WERI-Rb-1 (cell line): ENCODE measurements at regions not wholly inside any gene's neighbourhood (a gene's known extent, or its start where the extent isn't known, plus 50 kb on each side); places are given as distances from the start of the nearest gene placed in this dataset.
"Not testable (repeated sequence)": the region's sequence is repeated elsewhere in the genome, so short reads cannot be mapped to it uniquely, and the experiment has no call there.

Source experiments
- DNase-seq: peaks from one replicate; pipeline ENCODE4 v3.0.0-alpha.2; 2020
- H3K27ac ChIP-seq: fragments of 250-450 bp; sonication (Bioruptor Pico); 2 replicates; pipeline ENCODE4 v1.5.1; 2020; ENCODE audit warnings: mild to moderate bottlenecking, moderate library complexity
- H3K27me3 ChIP-seq: fragments of 250-450 bp; sonication (Bioruptor Pico); 2 replicates; pipeline ENCODE4 v1.5.1; 2021; ENCODE audit warnings: mild to moderate bottlenecking, low read depth, moderate library complexity; ENCODE audit not compliant: insufficient read depth, severe bottlenecking
- H3K36me3 ChIP-seq: fragments of 250-450 bp; sonication (Bioruptor Pico); 2 replicates; pipeline ENCODE4 v1.5.1; 2020; ENCODE audit warnings: mild to moderate bottlenecking, moderate library complexity
- H3K4me3 ChIP-seq: 2 replicates; pipeline ENCODE4 v1.5.1; 2011; ENCODE audit warnings: low read depth, mild to moderate bottlenecking, control low read depth, low read length
- H3K9me3 ChIP-seq: fragments of 250-450 bp; sonication (Bioruptor Pico); 2 replicates; pipeline ENCODE4 v1.5.1; 2021; ENCODE audit warnings: mild to moderate bottlenecking, moderate library complexity; ENCODE audit not compliant: severe bottlenecking

- peak overlapping the region; percentile 67 for H3K27ac ChIP-seq
- not testable (repeated sequence) for H3K36me3 ChIP-seq, H3K9me3 ChIP-seq, H3K4me3 ChIP-seq, H3K27me3 ChIP-seq, DNase-seq
Measured at GRCh38 chr4:118454857-118455256, 102.1 kb upstream of the PRSS12 start.

GRCh38 chr4:118461435-118461834 lies 108.6 kb upstream of the PRSS12 start:
- not testable (repeated sequence) for H3K9me3 ChIP-seq, DNase-seq, H3K27ac ChIP-seq, H3K27me3 ChIP-seq, H3K4me3 ChIP-seq, H3K36me3 ChIP-seq

DNA sequence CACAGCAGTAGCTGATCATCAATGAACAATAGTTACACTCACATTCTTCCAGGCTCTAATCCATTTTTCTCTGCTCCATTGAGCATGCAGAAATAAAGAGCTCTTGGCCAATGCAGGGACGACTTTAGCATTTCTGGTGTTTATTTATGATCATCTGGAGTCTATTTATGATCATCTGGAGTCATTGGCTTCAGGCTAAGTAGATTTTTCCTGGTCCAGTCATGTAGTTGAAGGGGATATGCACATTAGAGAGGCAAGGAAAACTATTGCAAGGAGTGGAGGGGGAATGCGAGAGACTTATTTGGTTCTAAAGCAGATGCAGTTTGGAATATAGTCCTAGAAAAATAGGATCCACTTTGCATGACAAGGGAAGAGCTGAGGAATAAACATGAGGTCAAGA lies 113.0 kb upstream of the PRSS12 start:
- not testable (repeated sequence) for H3K36me3 ChIP-seq, DNase-seq, H3K9me3 ChIP-seq, H3K4me3 ChIP-seq, H3K27me3 ChIP-seq, H3K27ac ChIP-seq

DNA sequence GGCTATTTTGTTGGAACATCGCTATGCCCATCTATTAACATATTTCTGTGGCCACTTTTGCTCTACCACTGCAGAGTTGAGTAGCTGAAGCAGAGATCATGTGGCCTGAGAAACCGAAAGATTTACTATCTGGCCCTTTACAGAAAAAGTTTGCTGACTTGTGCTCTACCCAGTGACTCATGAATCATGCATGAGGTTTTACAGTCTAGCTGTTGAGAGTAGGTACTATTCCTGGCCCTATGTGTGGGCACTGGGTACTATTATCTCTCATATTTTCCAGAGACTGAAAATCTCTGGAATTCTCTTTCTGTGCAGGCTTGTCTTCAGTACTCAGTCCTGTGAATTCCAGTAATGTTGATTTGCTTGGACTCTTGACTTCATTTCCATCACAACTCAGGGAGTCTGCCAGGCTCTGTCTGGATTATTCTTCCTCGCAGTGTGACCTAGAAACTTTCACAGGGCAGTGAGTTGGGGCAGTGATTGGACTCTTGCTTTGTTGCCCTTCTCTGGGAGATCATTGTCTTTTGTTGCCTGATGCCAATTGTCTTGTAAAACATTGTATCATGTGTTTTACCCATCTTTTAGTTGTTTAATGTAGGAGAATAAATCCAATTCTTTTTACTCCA lies 121.3 kb upstream of the PRSS12 start:
- H3K36me3 ChIP-seq, H3K9me3 ChIP-seq, H3K27ac ChIP-seq, H3K27me3 ChIP-seq, H3K4me3 ChIP-seq, DNase-seq: not testable (repeated sequence)

DNA sequence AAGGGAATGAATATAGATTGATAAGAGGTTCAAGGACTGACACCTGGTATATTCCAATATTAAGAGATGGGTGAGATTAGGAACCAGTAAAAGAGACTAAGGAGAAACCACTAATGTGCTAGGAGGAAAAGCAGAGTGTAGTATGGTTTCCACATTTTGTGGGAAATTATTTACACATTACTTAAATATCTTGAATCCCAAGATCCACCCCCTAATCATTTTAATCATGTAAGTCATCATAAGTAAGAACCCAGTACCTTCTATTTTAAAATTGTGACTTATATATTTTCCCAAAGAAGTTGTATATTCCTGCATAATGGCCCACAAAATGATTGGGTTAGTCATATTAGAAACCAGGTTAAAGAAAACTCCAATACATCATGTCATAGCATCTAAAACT lies 122.0 kb upstream of the PRSS12 start:
- H3K27me3 ChIP-seq: not testable (repeated sequence)

GRCh38 chr4:118475901-118476300 lies 123.1 kb upstream of the PRSS12 start:
- not testable (repeated sequence) for H3K36me3 ChIP-seq, H3K27me3 ChIP-seq, H3K4me3 ChIP-seq, DNase-seq, H3K9me3 ChIP-seq, H3K27ac ChIP-seq

More for the DNA sequence above, 122.0 kb upstream of the PRSS12 start:
- not testable (repeated sequence) for H3K27ac ChIP-seq, H3K4me3 ChIP-seq, DNase-seq, H3K9me3 ChIP-seq, H3K36me3 ChIP-seq

DNA sequence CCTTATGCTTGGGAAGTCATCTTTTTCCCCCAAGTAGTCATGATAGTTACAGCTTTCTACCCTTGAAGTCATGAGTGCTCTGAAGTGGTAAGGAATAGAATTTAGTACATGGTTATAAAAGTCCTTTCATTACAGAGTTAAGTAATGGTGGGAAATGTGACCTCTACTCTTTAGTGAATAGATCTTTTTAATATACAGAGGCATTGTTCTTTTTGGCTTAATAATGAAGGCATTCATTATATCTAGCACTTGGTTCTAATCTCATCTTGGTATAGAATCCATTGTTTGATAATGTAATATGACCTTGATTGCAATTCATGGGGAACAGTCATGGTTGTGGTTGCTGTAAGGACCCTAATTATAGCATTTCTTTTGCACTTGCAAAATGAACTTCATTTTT lies 125.0 kb upstream of the PRSS12 start:
- H3K4me3 ChIP-seq, DNase-seq, H3K9me3 ChIP-seq, H3K27ac ChIP-seq, H3K36me3 ChIP-seq, H3K27me3 ChIP-seq: not testable (repeated sequence)

- H3K36me3 ChIP-seq, H3K4me3 ChIP-seq, H3K27ac ChIP-seq, H3K27me3 ChIP-seq, H3K9me3 ChIP-seq, DNase-seq: not testable (repeated sequence)
Measured at GRCh38 chr4:118485801-118486314, 133.1 kb upstream of the PRSS12 start.

GRCh38 chr4:118492963-118493362 lies 140.2 kb upstream of the PRSS12 start:
- not testable (repeated sequence) for H3K27me3 ChIP-seq, H3K4me3 ChIP-seq, H3K36me3 ChIP-seq, DNase-seq, H3K9me3 ChIP-seq, H3K27ac ChIP-seq

GRCh38 chr4:118494437-118494836 lies 141.6 kb upstream of the PRSS12 start:
- H3K36me3 ChIP-seq, DNase-seq, H3K27ac ChIP-seq, H3K9me3 ChIP-seq, H3K4me3 ChIP-seq, H3K27me3 ChIP-seq: not testable (repeated sequence)

GRCh38 chr4:118502967-118503366 lies 150.2 kb upstream of the PRSS12 start:
- not testable (repeated sequence) for H3K36me3 ChIP-seq, H3K9me3 ChIP-seq, H3K27me3 ChIP-seq, DNase-seq, H3K27ac ChIP-seq, H3K4me3 ChIP-seq

- not testable (repeated sequence) for H3K36me3 ChIP-seq, H3K27ac ChIP-seq, H3K27me3 ChIP-seq, H3K4me3 ChIP-seq, DNase-seq, H3K9me3 ChIP-seq
Measured at GRCh38 chr4:118504927-118505326, 152.1 kb upstream of the PRSS12 start.

DNA sequence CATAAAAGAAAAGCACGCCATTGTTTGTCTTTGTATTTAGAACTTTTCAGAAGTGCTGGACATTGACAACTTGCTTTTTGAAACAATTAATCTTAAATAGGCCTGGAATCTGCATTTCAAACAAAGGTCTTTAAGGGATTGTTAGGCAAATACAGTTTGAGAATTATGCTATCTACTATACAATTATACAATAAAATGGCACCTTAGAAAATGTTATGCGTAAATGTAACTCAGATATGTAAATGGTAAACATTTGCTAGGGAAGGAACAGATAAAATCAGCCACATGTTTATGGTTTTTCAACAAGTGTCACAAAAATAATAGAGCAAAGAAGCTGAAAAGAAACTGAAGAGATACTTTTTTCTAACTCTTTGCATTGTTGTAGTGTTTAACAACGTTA lies 152.7 kb upstream of the PRSS12 start:
- DNase-seq, H3K36me3 ChIP-seq, H3K27me3 ChIP-seq, H3K27ac ChIP-seq, H3K4me3 ChIP-seq, H3K9me3 ChIP-seq: not testable (repeated sequence)

DNA sequence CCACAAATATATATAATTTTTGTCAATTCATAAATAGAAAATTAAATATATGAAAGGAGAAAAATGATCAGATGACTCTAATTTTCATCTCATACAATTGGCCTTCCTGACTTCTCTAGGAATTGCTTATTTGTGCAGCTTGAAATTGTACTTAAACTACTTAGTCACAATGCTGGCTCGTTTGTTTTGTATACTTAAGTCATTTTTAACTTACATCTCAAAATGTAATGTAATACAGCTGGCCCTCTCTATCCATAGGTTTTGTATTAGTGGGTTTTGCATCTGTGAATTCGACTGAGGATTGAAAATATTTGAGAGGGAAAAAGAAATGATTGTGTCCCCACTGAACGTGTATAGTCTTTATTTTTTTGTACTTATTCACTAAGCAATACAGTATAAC lies 160.1 kb upstream of the PRSS12 start:
- H3K9me3 ChIP-seq, H3K4me3 ChIP-seq: not testable (repeated sequence)

DNA sequence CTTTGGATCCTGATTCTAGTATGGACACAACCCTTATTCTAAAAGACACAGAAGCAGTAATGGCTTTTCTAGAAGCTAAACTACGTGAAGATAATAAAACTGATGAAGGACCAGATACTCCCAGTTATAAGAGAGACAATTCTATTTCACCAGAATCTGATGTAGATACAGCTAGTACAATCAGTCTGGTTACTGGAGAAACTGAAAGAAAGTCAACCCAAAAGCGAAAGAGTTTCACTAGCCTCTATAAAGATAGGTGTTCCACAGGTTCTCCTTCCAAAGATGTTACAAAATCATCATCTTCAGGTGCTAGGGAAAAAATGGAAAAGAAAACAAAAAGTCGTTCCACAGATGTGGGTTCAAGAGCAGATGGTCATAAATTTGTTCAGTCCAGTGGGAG lies 161.5 kb upstream of the PRSS12 start:
- H3K27me3 ChIP-seq, H3K9me3 ChIP-seq, H3K36me3 ChIP-seq, H3K4me3 ChIP-seq, H3K27ac ChIP-seq, DNase-seq: not testable (repeated sequence)

More for the DNA sequence above, 160.1 kb upstream of the PRSS12 start:
- not testable (repeated sequence) for H3K27ac ChIP-seq, DNase-seq, H3K27me3 ChIP-seq, H3K36me3 ChIP-seq
